ENCODE measurements at regions not wholly inside any gene's neighbourhood (a gene's known extent, or its start where the extent isn't known, plus 50 kb on each side); places are given as distances from the start of the nearest gene placed in this dataset.

DNA sequence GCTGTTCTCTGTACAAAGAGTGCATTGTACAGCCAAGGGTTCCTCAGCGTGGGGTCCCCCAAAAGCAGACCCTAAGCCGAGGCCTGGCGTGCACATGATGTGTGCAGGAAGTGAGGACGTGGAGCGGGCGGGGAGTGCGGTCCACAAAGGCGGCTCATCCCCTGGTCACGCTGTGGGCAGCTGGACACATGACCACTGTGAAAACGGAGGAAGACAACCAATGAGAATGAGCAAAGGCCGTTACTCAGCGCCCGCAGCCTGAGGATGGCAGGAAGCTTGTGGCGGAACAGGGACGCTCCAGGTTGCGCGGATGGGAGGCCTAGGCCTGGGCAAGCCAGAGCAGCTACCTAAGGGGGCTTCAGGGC, 1263.7 kb downstream of the BRD1 start (continued):
- TF ChIP-seq BACH2 (CRISPR knock-in tag; IDR thresholded peaks at IDR 0.05; ENCODE audit: borderline replicate concordance): no peak
- no peak for TF ChIP-seq TCF4 (CRISPR knock-in tag; IDR thresholded peaks at IDR 0.05; ENCODE audit: borderline replicate concordance)

DNA sequence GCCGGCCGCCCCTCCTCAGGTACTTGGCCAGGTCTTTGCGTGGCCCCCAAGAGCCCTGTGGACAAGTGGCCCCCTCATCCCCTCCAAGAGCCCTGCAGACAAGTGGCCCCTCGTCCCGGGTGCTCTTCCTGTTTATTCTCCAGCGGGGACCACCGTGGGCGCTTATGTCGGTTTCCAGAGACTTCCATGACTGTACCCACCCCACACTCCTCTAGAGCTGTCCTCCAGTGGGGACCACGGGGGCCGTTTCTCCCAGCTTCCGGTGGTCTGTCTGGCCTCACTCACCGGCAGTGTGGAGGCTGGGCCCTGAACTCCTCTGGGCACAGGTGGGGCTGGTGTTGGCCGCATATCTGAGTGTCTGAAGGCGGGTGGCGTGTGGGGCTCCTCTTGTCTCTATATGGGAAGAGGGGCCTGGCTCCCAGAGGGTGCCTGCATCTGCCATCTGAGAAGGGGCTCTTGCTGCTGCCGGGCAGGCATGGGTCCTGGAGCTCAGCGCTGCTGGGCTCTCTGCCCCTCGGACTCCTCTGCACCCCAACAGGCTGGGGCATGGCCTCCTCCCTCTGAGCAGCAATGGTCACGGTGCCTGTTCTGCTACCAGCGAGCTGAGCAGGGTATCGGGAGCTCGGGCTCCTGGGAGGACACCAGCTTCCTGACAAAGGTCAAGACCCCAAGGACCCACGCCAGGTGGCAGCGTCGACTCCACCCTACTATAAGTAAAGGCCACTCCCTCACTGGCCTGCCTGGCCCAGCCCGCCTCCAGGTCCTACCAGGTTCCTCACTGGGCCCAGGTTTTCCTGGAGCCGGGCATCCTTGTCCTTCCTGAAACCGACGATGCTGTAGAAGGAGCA, 1264.3 kb downstream of the BRD1 start:
- TF ChIP-seq OSR1 (CRISPR knock-in tag; IDR thresholded peaks at IDR 0.05) (no peak), ZFP30 (CRISPR knock-in tag; IDR thresholded peaks at IDR 0.05) (no peak), ZNF70 (CRISPR knock-in tag; IDR thresholded peaks at IDR 0.05) (no peak), ZC3H10 (CRISPR knock-in tag; IDR thresholded peaks at IDR 0.05) (no peak), PPARA (CRISPR knock-in tag; IDR thresholded peaks at IDR 0.05; ENCODE audit: borderline replicate concordance) (no peak), SNAI2 (CRISPR knock-in tag; IDR thresholded peaks at IDR 0.05) (no peak), ZNF565 (CRISPR knock-in tag; conservative IDR thresholded peaks at IDR 0.05; ENCODE audit: low read depth) (no peak), ISL1 (CRISPR knock-in tag; IDR thresholded peaks at IDR 0.05) (no peak), CSDC2 (CRISPR knock-in tag; IDR thresholded peaks at IDR 0.05) (no peak)
- TF ChIP-seq, protein P1, sequence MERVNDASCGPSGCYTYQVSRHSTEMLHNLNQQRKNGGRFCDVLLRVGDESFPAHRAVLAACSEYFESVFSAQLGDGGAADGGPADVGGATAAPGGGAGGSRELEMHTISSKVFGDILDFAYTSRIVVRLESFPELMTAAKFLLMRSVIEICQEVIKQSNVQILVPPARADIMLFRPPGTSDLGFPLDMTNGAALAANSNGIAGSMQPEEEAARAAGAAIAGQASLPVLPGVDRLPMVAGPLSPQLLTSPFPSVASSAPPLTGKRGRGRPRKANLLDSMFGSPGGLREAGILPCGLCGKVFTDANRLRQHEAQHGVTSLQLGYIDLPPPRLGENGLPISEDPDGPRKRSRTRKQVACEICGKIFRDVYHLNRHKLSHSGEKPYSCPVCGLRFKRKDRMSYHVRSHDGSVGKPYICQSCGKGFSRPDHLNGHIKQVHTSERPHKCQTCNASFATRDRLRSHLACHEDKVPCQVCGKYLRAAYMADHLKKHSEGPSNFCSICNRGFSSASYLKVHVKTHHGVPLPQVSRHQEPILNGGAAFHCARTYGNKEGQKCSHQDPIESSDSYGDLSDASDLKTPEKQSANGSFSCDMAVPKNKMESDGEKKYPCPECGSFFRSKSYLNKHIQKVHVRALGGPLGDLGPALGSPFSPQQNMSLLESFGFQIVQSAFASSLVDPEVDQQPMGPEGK (CRISPR knock-in tag; IDR thresholded peaks at IDR 0.05; ENCODE audit: borderline replicate concordance): no peak

DNA sequence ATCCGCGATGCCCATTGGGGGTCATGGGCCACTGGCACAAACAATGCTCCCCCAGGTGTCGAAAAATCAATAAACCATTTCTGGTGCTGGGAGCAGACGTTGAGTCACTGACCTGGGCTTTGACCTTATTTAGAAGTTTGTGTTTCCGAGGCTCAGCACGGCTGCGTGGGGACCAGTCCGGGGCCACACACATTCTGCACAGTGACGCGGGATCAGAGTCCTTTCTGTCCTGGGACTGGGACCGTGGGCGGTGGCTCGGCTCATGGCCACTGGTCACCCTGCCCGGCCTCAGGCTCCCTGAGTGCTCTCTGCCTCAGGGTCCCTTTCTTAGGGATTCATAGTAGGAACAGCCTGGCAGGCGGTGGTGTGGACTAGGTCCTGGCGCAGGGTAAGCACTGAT, 1266.0 kb downstream of the BRD1 start:
- ATAC-seq: no peak
- TF ChIP-seq ZC3H10 (CRISPR knock-in tag; IDR thresholded peaks at IDR 0.05) (no peak), ISL1 (CRISPR knock-in tag; IDR thresholded peaks at IDR 0.05) (no peak), BACH2 (CRISPR knock-in tag; IDR thresholded peaks at IDR 0.05; ENCODE audit: borderline replicate concordance) (no peak), GLIS3 (CRISPR knock-in tag; IDR thresholded peaks at IDR 0.05) (no peak), TOX (CRISPR knock-in tag; IDR thresholded peaks at IDR 0.05; ENCODE audit: borderline replicate concordance) (no peak), ZFP30 (CRISPR knock-in tag; IDR thresholded peaks at IDR 0.05) (no peak), CSDC2 (CRISPR knock-in tag; IDR thresholded peaks at IDR 0.05) (no peak), ESRRG (CRISPR knock-in tag; IDR thresholded peaks at IDR 0.05) (no peak), PPARA (CRISPR knock-in tag; IDR thresholded peaks at IDR 0.05; ENCODE audit: borderline replicate concordance) (no peak), SNAI2 (CRISPR knock-in tag; IDR thresholded peaks at IDR 0.05) (no peak)
- TF ChIP-seq, protein P2, sequence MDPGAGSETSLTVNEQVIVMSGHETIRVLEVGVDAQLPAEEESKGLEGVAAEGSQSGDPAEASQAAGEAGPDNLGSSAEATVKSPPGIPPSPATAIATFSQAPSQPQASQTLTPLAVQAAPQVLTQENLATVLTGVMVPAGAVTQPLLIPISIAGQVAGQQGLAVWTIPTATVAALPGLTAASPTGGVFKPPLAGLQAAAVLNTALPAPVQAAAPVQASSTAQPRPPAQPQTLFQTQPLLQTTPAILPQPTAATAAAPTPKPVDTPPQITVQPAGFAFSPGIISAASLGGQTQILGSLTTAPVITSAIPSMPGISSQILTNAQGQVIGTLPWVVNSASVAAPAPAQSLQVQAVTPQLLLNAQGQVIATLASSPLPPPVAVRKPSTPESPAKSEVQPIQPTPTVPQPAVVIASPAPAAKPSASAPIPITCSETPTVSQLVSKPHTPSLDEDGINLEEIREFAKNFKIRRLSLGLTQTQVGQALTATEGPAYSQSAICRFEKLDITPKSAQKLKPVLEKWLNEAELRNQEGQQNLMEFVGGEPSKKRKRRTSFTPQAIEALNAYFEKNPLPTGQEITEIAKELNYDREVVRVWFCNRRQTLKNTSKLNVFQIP (CRISPR knock-in tag; IDR thresholded peaks at IDR 0.05; ENCODE audit: borderline replicate concordance, low read depth): no peak
- TF ChIP-seq, protein P3, sequence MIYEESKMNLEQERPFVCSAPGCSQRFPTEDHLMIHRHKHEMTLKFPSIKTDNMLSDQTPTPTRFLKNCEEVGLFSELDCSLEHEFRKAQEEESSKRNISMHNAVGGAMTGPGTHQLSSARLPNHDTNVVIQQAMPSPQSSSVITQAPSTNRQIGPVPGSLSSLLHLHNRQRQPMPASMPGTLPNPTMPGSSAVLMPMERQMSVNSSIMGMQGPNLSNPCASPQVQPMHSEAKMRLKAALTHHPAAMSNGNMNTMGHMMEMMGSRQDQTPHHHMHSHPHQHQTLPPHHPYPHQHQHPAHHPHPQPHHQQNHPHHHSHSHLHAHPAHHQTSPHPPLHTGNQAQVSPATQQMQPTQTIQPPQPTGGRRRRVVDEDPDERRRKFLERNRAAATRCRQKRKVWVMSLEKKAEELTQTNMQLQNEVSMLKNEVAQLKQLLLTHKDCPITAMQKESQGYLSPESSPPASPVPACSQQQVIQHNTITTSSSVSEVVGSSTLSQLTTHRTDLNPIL (CRISPR knock-in tag; IDR thresholded peaks at IDR 0.05; ENCODE audit: low read depth): no peak
- TF ChIP-seq, protein P1 (CRISPR knock-in tag; IDR thresholded peaks at IDR 0.05; ENCODE audit: borderline replicate concordance): no peak

More for the DNA sequence above, 1264.3 kb downstream of the BRD1 start:
- no peak for ATAC-seq

DNA sequence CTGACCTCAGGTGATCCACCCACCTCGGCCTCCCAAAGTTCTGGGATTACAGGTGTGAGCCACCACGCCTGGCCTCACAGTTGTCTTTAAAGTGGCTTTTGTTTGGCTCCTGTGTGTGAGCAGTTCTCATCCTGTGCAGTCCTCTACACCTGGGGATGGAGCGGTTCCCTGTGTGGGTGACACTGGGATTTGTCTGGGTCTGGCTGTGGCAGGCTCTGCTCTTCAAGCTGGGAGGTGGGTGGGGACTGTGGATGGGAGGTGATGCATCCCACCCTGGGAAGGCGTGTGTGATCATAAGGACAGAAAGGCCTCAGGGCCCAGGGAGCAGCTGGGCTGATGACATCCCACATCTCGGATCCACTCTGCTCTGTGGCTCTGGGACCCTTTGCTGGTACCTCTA, 1266.8 kb downstream of the BRD1 start:
- ATAC-seq: no peak
- TF ChIP-seq BACH2 (CRISPR knock-in tag; IDR thresholded peaks at IDR 0.05; ENCODE audit: borderline replicate concordance) (no peak), TOX (CRISPR knock-in tag; IDR thresholded peaks at IDR 0.05; ENCODE audit: borderline replicate concordance) (no peak), ZNF565 (CRISPR knock-in tag; conservative IDR thresholded peaks at IDR 0.05; ENCODE audit: low read depth) (no peak), PPARA (CRISPR knock-in tag; IDR thresholded peaks at IDR 0.05; ENCODE audit: borderline replicate concordance) (no peak), ARNTL (CRISPR knock-in tag; IDR thresholded peaks at IDR 0.05; ENCODE audit: borderline replicate concordance, low read depth) (no peak), SNAI2 (CRISPR knock-in tag; IDR thresholded peaks at IDR 0.05) (no peak), ISL1 (CRISPR knock-in tag; IDR thresholded peaks at IDR 0.05) (no peak), ESRRG (CRISPR knock-in tag; IDR thresholded peaks at IDR 0.05) (no peak), GLIS3 (CRISPR knock-in tag; IDR thresholded peaks at IDR 0.05) (no peak), CSDC2 (CRISPR knock-in tag; IDR thresholded peaks at IDR 0.05) (no peak)
- TF ChIP-seq, protein P4, sequence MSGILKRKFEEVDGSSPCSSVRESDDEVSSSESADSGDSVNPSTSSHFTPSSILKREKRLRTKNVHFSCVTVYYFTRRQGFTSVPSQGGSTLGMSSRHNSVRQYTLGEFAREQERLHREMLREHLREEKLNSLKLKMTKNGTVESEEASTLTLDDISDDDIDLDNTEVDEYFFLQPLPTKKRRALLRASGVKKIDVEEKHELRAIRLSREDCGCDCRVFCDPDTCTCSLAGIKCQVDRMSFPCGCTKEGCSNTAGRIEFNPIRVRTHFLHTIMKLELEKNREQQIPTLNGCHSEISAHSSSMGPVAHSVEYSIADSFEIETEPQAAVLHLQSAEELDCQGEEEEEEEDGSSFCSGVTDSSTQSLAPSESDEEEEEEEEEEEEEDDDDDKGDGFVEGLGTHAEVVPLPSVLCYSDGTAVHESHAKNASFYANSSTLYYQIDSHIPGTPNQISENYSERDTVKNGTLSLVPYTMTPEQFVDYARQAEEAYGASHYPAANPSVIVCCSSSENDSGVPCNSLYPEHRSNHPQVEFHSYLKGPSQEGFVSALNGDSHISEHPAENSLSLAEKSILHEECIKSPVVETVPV (CRISPR knock-in tag; IDR thresholded peaks at IDR 0.05): no peak
- TF ChIP-seq, protein P1 (CRISPR knock-in tag; IDR thresholded peaks at IDR 0.05; ENCODE audit: borderline replicate concordance): no peak
- TF ChIP-seq, protein P3 (CRISPR knock-in tag; IDR thresholded peaks at IDR 0.05; ENCODE audit: low read depth): no peak
- TF ChIP-seq, protein P2 (CRISPR knock-in tag; IDR thresholded peaks at IDR 0.05; ENCODE audit: borderline replicate concordance, low read depth): no peak

Measured in SK-N-SH treated with all-trans-retinoic acid at 6 μM for 48 hours (cell line).